MM.1S (cell line): ENCODE measurements at regions not wholly inside any gene's neighbourhood (a gene's known extent, or its start where the extent isn't known, plus 50 kb on each side); places are given as distances from the start of the nearest gene placed in this dataset.

Source experiments
- DNase-seq: peaks from one replicate; pipeline ENCODE4 v3.0.0-alpha.2; 2015
- H2AFZ ChIP-seq: fragments of 300-600 bp; sonication (generic); 2 replicates; pipeline ENCODE4 v1.6.0; 2016; ENCODE audit warnings: antibody characterized with exemption, low read length
- H3F3A ChIP-seq: fragments of 300-600 bp; sonication (generic); 2 replicates; pipeline ENCODE4 v1.6.1; 2016; ENCODE audit warnings: mild to moderate bottlenecking, antibody characterized with exemption, low read length, moderate library complexity, mixed read lengths; ENCODE audit not compliant: insufficient read depth
- H3K27ac ChIP-seq: fragments of 300-600 bp; sonication (generic); 2 replicates; pipeline ENCODE4 v1.5.1; 2016; ENCODE audit warnings: mild to moderate bottlenecking, low read length
- H3K27me3 ChIP-seq: fragments of 300-600 bp; sonication (generic); replicated peaks from 2 replicates; pipeline ENCODE4 v1.6.0; 2016; ENCODE audit warnings: low read length; ENCODE audit not compliant: insufficient read depth
- H3K36me3 ChIP-seq: fragments of 300-600 bp; sonication (generic); replicated peaks from 2 replicates; pipeline ENCODE4 v1.6.1; 2016; ENCODE audit warnings: mild to moderate bottlenecking, low read length, mixed read lengths; ENCODE audit not compliant: insufficient read depth
- H3K4me1 ChIP-seq: fragments of 300-600 bp; sonication (generic); 2 replicates; pipeline ENCODE4 v1.6.1; 2016; ENCODE audit warnings: low read length, mixed read lengths
- H3K4me2 ChIP-seq: fragments of 300-600 bp; sonication (generic); 2 replicates; pipeline ENCODE4 v1.6.0; 2016; ENCODE audit warnings: low read depth, low read length
- H3K4me3 ChIP-seq: fragments of 300-600 bp; sonication (generic); 2 replicates; pipeline ENCODE4 v1.5.1; 2016; ENCODE audit warnings: low read length, mixed read lengths
- H3K79me2 ChIP-seq: fragments of 300-600 bp; sonication (generic); 2 replicates; pipeline ENCODE4 v1.6.1; 2016; ENCODE audit warnings: mixed run types, low read length, mixed read lengths
- H3K9ac ChIP-seq: fragments of 300-600 bp; sonication (generic); 2 replicates; pipeline ENCODE4 v1.6.1; 2016; ENCODE audit warnings: low read length, mixed read lengths
- H3K9me2 ChIP-seq: fragments of 300-600 bp; sonication (generic); replicated peaks from 2 replicates; pipeline ENCODE4 v1.6.1; 2016; ENCODE audit warnings: mild to moderate bottlenecking, low read length, mixed read lengths; ENCODE audit not compliant: insufficient read depth
- H3K9me3 ChIP-seq: fragments of 300-600 bp; sonication (generic); replicated peaks from 2 replicates; pipeline ENCODE4 v1.6.1; 2016; ENCODE audit warnings: mild to moderate bottlenecking, low read length, mixed read lengths; ENCODE audit not compliant: insufficient read depth
- H4K20me1 ChIP-seq: fragments of 300-600 bp; sonication (generic); 2 replicates; pipeline ENCODE4 v1.6.1; 2016; ENCODE audit warnings: mild to moderate bottlenecking, low read length, moderate library complexity, mixed read lengths; ENCODE audit not compliant: insufficient read depth
- EZH2 ChIP-seq: fragments of 300-600 bp; sonication (generic); optimal IDR thresholded peaks from 2 replicates; pipeline ENCODE3; 2017; ENCODE audit warnings: low read depth, mild to moderate bottlenecking, antibody characterized with exemption, low read length, mixed read lengths
- EZH2phosphoT487 ChIP-seq: fragments of 300-600 bp; sonication (generic); IDR thresholded peaks from 2 replicates; pipeline ENCODE4 v1.6.1; 2018; ENCODE audit warnings: antibody characterized with exemption, low read length
- TF ChIP-seq, protein P1 (sequence below): fragments of 300-600 bp; sonication (generic); IDR thresholded peaks from 2 replicates; pipeline ENCODE4 v1.5.1; 2016; ENCODE audit warnings: antibody characterized with exemption, low read length, mixed read lengths

DNA sequence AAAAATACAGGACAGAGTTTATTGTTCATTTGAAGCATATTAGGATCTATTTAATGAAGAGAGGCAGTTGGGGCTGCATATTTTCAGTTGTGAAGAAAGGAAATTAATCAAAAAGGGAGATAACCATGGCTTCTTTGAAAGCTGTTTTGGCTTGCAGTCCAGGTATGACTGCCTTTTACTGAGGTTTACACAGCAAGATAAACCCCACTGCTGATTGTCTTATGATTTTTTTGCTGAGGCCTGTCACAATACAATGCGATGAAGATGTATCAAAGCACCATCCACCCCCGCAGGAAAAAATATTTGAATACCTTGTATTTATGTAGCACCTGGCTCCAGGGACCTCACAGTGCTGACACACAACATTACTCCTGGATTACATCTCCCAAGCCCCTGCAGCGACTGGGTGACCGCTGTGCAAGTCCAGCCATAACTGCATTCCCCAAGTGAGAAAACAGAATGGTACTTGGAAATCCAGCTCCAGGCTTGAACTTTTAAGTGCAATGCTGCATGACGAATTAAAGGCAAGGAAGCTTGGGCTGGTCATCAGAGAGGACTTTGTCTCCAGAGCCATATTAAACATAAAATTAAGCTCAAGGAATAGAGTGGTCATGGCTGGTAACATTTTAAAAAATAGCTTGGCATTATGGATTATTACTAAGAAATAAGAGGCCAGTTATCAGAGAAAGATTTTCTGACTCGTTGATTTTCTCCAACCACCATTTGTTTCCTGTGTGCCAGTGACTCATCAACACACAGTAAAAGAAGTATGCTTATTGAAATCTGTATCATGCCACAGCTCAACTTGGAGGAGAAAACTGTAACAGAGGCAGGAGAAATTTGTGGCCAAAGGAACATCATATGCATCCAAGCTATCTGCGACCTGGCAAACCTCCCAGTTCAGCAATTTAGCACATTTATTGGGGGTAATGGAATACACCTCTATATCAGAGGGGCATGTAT lies 374.2 kb downstream of the MAN2A1 start:
- Histone ChIP-seq H3K27me3 (no peaks in the 10 kb centered on the region), H4K20me1 (no peaks in the 10 kb centered on the region), H2AFZ (no peak overlapping the region), H3K79me2 (no peaks in the 10 kb centered on the region), H3K4me3 (no peak overlapping the region), H3K36me3 (no peaks in the 10 kb centered on the region), H3K9me3 (no peaks in the 10 kb centered on the region), H3F3A (no peaks in the 10 kb centered on the region), H3K9me2 (no peaks in the 10 kb centered on the region), H3K9ac (no peak overlapping the region), H3K4me2 (no peak overlapping the region), H3K27ac (no peak overlapping the region), H3K4me1 (no peaks in the 10 kb centered on the region)
- TF ChIP-seq EZH2phosphoT487 (no peak), EZH2 (no peak)
- TF ChIP-seq, protein P1, sequence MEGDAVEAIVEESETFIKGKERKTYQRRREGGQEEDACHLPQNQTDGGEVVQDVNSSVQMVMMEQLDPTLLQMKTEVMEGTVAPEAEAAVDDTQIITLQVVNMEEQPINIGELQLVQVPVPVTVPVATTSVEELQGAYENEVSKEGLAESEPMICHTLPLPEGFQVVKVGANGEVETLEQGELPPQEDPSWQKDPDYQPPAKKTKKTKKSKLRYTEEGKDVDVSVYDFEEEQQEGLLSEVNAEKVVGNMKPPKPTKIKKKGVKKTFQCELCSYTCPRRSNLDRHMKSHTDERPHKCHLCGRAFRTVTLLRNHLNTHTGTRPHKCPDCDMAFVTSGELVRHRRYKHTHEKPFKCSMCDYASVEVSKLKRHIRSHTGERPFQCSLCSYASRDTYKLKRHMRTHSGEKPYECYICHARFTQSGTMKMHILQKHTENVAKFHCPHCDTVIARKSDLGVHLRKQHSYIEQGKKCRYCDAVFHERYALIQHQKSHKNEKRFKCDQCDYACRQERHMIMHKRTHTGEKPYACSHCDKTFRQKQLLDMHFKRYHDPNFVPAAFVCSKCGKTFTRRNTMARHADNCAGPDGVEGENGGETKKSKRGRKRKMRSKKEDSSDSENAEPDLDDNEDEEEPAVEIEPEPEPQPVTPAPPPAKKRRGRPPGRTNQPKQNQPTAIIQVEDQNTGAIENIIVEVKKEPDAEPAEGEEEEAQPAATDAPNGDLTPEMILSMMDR = no peak
- DNase-seq = no peak

DNA sequence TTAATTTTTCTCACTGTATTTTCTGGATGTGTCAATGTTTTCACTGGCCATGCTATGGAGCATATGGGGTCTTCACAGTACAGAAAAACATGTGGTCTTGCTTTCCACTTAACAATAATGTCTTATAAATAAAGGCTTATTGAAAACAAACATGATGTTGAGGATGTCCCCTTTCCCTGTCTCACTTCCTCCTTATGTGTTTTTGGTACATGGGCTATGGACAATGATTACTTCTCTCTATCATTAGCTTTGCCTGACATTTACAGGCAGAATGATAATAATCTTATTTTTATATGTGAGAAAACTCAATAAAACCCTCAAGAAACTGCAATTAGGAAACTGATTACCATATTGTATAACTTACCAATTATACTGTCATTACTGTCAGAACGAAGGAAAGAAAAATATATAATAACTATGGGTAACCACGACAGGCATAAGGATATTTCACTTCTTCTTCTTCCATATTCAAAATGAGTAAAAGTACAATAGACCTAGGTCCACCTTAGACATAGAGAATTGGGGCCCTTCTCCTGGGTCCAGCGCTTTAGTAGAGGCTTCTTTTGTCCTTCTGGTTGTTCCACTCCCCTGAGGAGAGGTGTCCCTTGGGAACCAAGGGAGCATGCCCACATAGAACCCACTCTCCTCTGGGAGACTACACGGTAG lies 375.0 kb downstream of the MAN2A1 start:
- no peak for DNase-seq
- no peaks in the 10 kb centered on the region for H3K79me2 ChIP-seq
- no peak overlapping the region for H3K9ac ChIP-seq
- H3K4me1 ChIP-seq = no peaks in the 10 kb centered on the region
- no peaks in the 10 kb centered on the region for H3K9me3 ChIP-seq
- no peak overlapping the region for H2AFZ ChIP-seq
- H3K4me2 ChIP-seq = no peak overlapping the region
- H4K20me1 ChIP-seq = no peaks in the 10 kb centered on the region
- H3K36me3 ChIP-seq = no peaks in the 10 kb centered on the region
- no peaks in the 10 kb centered on the region for H3F3A ChIP-seq
- H3K27ac ChIP-seq = no peak overlapping the region
- TF ChIP-seq EZH2 (no peak), EZH2phosphoT487 (no peak)
- TF ChIP-seq, protein P1 = no peak
- no peak overlapping the region for H3K4me3 ChIP-seq
- no peaks in the 10 kb centered on the region for H3K27me3 ChIP-seq
- H3K9me2 ChIP-seq = no peaks in the 10 kb centered on the region

DNA sequence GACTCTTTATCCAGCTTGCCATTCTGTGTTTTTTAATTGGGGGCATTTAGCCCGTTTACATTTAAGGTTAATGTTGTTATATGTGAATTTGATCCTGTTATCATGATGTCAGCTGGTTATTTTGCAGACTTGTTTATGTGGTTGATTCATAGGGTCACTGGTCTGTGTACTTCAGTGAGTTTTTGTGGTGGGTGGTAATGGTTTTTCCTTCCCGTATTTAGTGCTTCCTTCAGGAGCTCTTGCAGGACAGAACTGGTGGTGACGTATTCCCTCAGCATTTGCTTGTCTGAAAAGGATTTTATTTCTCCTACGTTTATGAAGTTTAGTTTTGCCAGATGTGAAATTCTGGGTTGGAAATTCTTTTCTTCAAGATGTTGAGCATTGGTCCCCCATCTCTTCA lies 381.1 kb downstream of the MAN2A1 start:
- no peaks in the 10 kb centered on the region for H3K9me2 ChIP-seq
- no peaks in the 10 kb centered on the region for H3K27me3 ChIP-seq
- H3K4me3 ChIP-seq = no peak overlapping the region
- H3K79me2 ChIP-seq = no peaks in the 10 kb centered on the region
- TF ChIP-seq EZH2 (no peak), EZH2phosphoT487 (no peak)
- TF ChIP-seq, protein P1 = no peak
- no peaks in the 10 kb centered on the region for H3F3A ChIP-seq
- no peaks in the 10 kb centered on the region for H3K9me3 ChIP-seq
- H3K4me1 ChIP-seq = no peaks in the 10 kb centered on the region
- no peak overlapping the region for H3K4me2 ChIP-seq
- DNase-seq = no peak
- H3K36me3 ChIP-seq = no peaks in the 10 kb centered on the region
- H3K27ac ChIP-seq = no peak overlapping the region
- no peak overlapping the region for H2AFZ ChIP-seq
- H3K9ac ChIP-seq = no peak overlapping the region
- no peaks in the 10 kb centered on the region for H4K20me1 ChIP-seq
